ENCODE measurements at regions not wholly inside any gene's neighbourhood (a gene's known extent, or its start where the extent isn't known, plus 50 kb on each side); places are given as distances from the start of the nearest gene placed in this dataset.

DNA sequence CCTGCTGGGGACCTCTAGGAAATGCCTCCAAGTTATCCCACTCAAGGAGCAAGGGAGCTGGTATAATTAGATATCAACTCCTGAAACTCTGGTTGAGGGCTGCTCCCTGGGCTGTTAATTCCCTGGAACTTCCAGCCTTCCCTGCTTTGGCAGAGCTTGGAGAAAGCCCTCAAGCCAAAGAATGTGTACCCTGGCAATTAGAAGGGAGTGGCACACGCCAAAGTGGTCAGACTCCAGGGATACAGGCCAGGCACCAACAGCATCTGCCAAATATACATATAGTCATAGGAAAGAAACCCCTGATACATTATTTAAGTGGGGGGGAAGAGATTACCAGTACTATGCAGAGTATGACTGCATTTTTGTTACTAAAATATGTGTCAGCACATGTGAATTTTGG, 616.8 kb downstream of the BCOR start:
- Mint-ChIP-seq H3K27ac (ENCODE audit: unreplicated experiment) (no peak overlapping the region), H3K4me3 (ENCODE audit: low read depth, unreplicated experiment) (no peak overlapping the region), H3K36me3 (ENCODE audit: insufficient read depth, unreplicated experiment) (no peaks in the 10 kb centered on the region), H3K9me3 (ENCODE audit: low read depth, unreplicated experiment) (no peaks in the 10 kb centered on the region), H3K27me3 (ENCODE audit: unreplicated experiment) (peaks cover 77% of the 10 kb centered on the region), H3K4me1 (ENCODE audit: low read depth, unreplicated experiment) (no peaks in the 10 kb centered on the region)
- TF ChIP-seq, protein P1, sequence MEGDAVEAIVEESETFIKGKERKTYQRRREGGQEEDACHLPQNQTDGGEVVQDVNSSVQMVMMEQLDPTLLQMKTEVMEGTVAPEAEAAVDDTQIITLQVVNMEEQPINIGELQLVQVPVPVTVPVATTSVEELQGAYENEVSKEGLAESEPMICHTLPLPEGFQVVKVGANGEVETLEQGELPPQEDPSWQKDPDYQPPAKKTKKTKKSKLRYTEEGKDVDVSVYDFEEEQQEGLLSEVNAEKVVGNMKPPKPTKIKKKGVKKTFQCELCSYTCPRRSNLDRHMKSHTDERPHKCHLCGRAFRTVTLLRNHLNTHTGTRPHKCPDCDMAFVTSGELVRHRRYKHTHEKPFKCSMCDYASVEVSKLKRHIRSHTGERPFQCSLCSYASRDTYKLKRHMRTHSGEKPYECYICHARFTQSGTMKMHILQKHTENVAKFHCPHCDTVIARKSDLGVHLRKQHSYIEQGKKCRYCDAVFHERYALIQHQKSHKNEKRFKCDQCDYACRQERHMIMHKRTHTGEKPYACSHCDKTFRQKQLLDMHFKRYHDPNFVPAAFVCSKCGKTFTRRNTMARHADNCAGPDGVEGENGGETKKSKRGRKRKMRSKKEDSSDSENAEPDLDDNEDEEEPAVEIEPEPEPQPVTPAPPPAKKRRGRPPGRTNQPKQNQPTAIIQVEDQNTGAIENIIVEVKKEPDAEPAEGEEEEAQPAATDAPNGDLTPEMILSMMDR (IDR thresholded peaks at IDR 0.05; ENCODE audit: unreplicated experiment): no peak
- intact Hi-C loops (cut with micrococcal nuclease; ENCODE audit: unreplicated experiment): no loop called here
- no TSS peak for BruUV-seq (replicated peaks)
- CTCF ChIA-PET: no interaction called here
- no peak for DNase-seq

DNA sequence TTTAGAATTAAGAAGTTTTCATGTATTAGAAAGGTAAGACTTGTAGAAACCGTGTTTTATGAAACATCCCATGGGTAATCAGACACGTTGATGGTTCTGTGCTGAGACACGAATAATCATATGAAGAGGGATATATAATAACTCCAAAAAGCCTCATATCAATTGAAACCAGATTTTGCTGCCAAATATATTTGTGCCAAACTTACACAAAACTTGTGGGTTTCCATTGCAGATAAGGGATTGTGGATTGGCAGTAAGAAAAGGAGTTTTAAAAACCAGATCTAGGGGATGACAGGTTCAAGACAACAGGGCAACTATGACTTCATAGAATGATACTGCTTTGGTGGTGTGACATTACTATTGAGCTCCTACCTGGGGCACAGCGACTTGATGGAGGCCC, 616.1 kb downstream of the BCOR start:
- Mint-ChIP-seq H3K9me3 (ENCODE audit: low read depth, unreplicated experiment) (no peaks in the 10 kb centered on the region), H3K4me3 (ENCODE audit: low read depth, unreplicated experiment) (no peak overlapping the region), H3K36me3 (ENCODE audit: insufficient read depth, unreplicated experiment) (no peaks in the 10 kb centered on the region), H3K27me3 (ENCODE audit: unreplicated experiment) (peaks cover 76% of the 10 kb centered on the region), H3K4me1 (ENCODE audit: low read depth, unreplicated experiment) (no peaks in the 10 kb centered on the region), H3K27ac (ENCODE audit: unreplicated experiment) (no peak overlapping the region)
- CTCF ChIA-PET: interaction anchor here (0.6 kb wide), 1 partner anchor 757 kb away, joined by 6 read pairs; no protein-coding TSS in a partner anchor
- no peak for DNase-seq
- intact Hi-C loops (cut with micrococcal nuclease; ENCODE audit: unreplicated experiment): no loop called here
- BruUV-seq (replicated peaks): no TSS peak
- TF ChIP-seq, protein P1 (IDR thresholded peaks at IDR 0.05; ENCODE audit: unreplicated experiment): no peak

DNA sequence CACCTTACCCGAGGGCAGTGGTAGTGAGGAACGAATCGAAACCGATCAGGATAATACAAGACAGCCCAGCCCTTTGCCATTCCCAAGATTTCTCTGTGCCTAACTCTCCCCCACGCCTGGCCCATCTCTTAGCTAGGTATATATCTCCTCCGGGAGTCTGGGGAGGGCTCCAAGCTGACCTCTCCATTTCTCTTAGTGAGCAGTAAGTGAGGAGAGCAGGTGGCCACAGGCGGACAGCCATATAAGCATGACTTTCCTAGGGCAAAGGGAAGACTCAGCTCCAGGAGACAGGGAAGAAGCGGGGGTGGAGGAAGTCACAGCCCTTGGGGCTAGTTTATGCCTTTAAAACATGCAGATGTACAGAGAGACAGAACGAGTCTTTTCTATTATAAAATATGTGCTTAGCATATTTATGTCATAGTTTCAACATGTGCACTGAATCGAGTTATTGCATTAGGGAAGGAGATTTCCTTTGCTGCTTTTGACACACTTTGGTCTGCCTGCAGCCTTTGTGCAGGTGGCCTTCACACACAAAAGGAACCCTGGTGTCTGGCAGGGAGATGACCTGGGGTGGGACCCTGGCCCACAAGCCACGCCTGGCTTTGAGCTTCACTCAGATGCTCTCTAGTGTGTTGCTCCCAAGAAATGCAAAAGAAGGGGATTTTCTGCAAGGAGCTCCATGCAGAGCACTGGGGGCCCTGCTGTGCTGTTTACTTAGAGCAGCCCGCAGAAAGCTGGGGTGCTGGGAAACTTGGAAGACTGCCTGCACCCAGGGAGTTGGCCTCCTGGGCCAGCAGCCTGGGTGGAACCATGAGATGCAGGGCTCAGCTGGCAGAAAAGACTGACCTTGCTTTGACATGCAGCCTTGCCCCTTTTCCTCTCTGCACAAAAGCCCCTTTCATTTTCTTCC, 613.3 kb downstream of the BCOR start:
- Mint-ChIP-seq H3K4me1 (ENCODE audit: low read depth, unreplicated experiment) (no peaks in the 10 kb centered on the region), H3K36me3 (ENCODE audit: insufficient read depth, unreplicated experiment) (no peaks in the 10 kb centered on the region), H3K27me3 (ENCODE audit: unreplicated experiment) (peaks cover 67% of the 10 kb centered on the region), H3K27ac (ENCODE audit: unreplicated experiment) (no peak overlapping the region), H3K9me3 (ENCODE audit: low read depth, unreplicated experiment) (no peaks in the 10 kb centered on the region), H3K4me3 (ENCODE audit: low read depth, unreplicated experiment) (no peak overlapping the region)
- intact Hi-C loops (cut with micrococcal nuclease; ENCODE audit: unreplicated experiment): no loop called here
- CTCF ChIA-PET: no interaction called here
- DNase-seq: no peak
- TF ChIP-seq, protein P1 (IDR thresholded peaks at IDR 0.05; ENCODE audit: unreplicated experiment): no peak
- BruUV-seq (replicated peaks): no TSS peak

DNA sequence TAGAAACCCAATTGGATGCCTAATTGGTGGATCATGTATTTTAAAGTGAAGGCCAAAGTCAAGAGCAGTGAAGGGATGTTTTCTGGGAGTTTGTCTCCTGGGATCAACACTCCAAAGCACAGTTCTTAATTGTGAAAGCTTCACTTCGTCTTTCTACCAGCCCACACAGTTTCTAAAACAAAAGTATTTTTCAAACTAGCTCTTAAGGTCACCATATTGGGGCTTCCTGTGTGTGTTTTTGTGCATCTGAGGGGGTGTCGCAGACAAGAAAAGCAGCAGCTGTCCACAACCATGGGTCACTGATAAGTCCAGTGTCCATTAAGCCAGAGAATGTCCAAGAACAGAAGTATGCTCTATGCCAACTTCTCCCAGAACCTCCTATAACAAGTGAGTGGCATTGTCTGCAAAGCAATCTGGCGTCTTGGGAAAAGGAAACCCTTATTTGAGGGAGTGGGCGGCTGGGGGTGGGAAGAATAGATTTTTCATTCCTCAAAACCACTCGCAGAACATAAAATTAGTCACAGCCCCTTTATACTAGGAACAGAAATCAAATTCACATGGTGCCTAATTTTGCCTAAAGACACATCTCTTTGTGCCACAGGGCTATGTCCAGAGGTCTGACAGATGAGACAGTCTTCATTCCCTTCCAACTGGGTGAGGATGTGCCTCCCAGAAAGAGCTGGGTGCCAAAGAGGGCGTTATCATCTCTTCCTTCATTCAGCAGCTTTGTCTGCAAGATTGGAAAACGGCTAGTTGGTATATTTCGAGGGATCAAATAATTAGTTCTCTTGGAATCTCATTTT, 610.4 kb downstream of the BCOR start:
- TF ChIP-seq, protein P1 (IDR thresholded peaks at IDR 0.05; ENCODE audit: unreplicated experiment): no peak
- Mint-ChIP-seq H3K4me3 (ENCODE audit: low read depth, unreplicated experiment) (no peak overlapping the region), H3K27me3 (ENCODE audit: unreplicated experiment) (peaks cover 38% of the 10 kb centered on the region), H3K36me3 (ENCODE audit: insufficient read depth, unreplicated experiment) (no peaks in the 10 kb centered on the region), H3K9me3 (ENCODE audit: low read depth, unreplicated experiment) (no peaks in the 10 kb centered on the region), H3K4me1 (ENCODE audit: low read depth, unreplicated experiment) (no peaks in the 10 kb centered on the region), H3K27ac (ENCODE audit: unreplicated experiment) (no peak overlapping the region)
- no peak for DNase-seq
- intact Hi-C loops (cut with micrococcal nuclease; ENCODE audit: unreplicated experiment): no loop called here
- CTCF ChIA-PET: no interaction called here
- no TSS peak for BruUV-seq (replicated peaks)

Data from Calu3 (cell line).